ENCODE measurements at regions not wholly inside any gene's neighbourhood (a gene's known extent, or its start where the extent isn't known, plus 50 kb on each side); places are given as distances from the start of the nearest gene placed in this dataset.

GRCh38 chr2:237270520-237270919 lies 143.4 kb downstream of the COL6A3 start:
- DNase-seq (ENCODE audit: low read depth) = no peak

GRCh38 chr2:237271698-237272652 lies 142.0 kb downstream of the COL6A3 start:
- DNase-seq (ENCODE audit: low read depth) = no peak
